OCI-LY1 (cell line): ENCODE measurements at regions not wholly inside any gene's neighbourhood (a gene's known extent, or its start where the extent isn't known, plus 50 kb on each side); places are given as distances from the start of the nearest gene placed in this dataset.
A peak's percentile ranks its signal among the peaks of the same experiment; 100 is the strongest.
"Not testable (repeated sequence)": the region's sequence is repeated elsewhere in the genome, so short reads cannot be mapped to it uniquely, and the experiment has no call there.

Experiments
- H2AFZ ChIP-seq: fragments of 200-600 bp; sonication (generic), shearing (Covaris generic); 2 replicates; pipeline ENCODE4 v1.6.0; 2014; ENCODE audit warnings: antibody characterized with exemption, mild to moderate bottlenecking, low read length
- H3F3A ChIP-seq: fragments of 200-600 bp; sonication (generic), shearing (Covaris generic); 2 replicates; pipeline ENCODE4 v1.6.0; 2014; ENCODE audit warnings: mild to moderate bottlenecking, antibody characterized with exemption, low read length, moderate library complexity; ENCODE audit not compliant: insufficient read depth
- H3K27ac ChIP-seq: fragments of 200-600 bp; sonication (generic); 2 replicates; pipeline ENCODE4 v1.5.1; 2014; ENCODE audit warnings: low read length, mixed run types, mild to moderate bottlenecking, low read depth; ENCODE audit not compliant: poor library complexity, severe bottlenecking
- H3K27me3 ChIP-seq: fragments of 200-600 bp; sonication (generic); 2 replicates; pipeline ENCODE4 v1.6.0; 2014; ENCODE audit warnings: antibody characterized with exemption, mild to moderate bottlenecking, low read length, moderate library complexity; ENCODE audit not compliant: insufficient read depth
- H3K36me3 ChIP-seq: fragments of 200-600 bp; sonication (generic); 2 replicates; pipeline ENCODE4 v1.6.1; 2014; ENCODE audit warnings: mild to moderate bottlenecking, antibody characterized with exemption, low read length, moderate library complexity, mixed read lengths; ENCODE audit not compliant: insufficient read depth
- H3K4me1 ChIP-seq: fragments of 200-600 bp; sonication (generic); 2 replicates; pipeline ENCODE4 v1.5.1; 2014; ENCODE audit warnings: mild to moderate bottlenecking, low read length, moderate library complexity; ENCODE audit not compliant: insufficient read depth, severe bottlenecking
- H3K4me2 ChIP-seq: fragments of 200-600 bp; sonication (generic), shearing (Covaris generic); 2 replicates; pipeline ENCODE4 v1.6.1; 2014; ENCODE audit warnings: low read length
- H3K4me3 ChIP-seq: fragments of 200-600 bp; sonication (generic); 2 replicates; pipeline ENCODE4 v1.5.1; 2014; ENCODE audit warnings: low read length, low read depth, mild to moderate bottlenecking, mixed read lengths; ENCODE audit not compliant: poor library complexity, severe bottlenecking
- H3K79me2 ChIP-seq: fragments of 200-600 bp; shearing (Covaris generic); 2 replicates; pipeline ENCODE4 v1.6.1; 2016; ENCODE audit warnings: mixed run types, low read length, mixed read lengths; ENCODE audit not compliant: insufficient read depth
- H3K9ac ChIP-seq: fragments of 200-600 bp; sonication (generic), shearing (Covaris generic); 2 replicates; pipeline ENCODE4 v1.6.1; 2014; ENCODE audit warnings: mild to moderate bottlenecking, low read length, mixed read lengths
- H3K9me2 ChIP-seq: fragments of 200-600 bp; sonication (generic), shearing (Covaris generic); 2 replicates; pipeline ENCODE4 v1.6.1; 2014; ENCODE audit warnings: low read depth, mild to moderate bottlenecking, low read length, mixed read lengths
- H3K9me3 ChIP-seq: fragments of 200-600 bp; shearing (Covaris generic); 2 replicates; pipeline ENCODE4 v1.6.1; 2014; ENCODE audit warnings: low read length, mixed read lengths
- H4K20me1 ChIP-seq: fragments of 200-600 bp; sonication (generic), shearing (Covaris generic); 2 replicates; pipeline ENCODE4 v1.6.0; 2016; ENCODE audit warnings: mild to moderate bottlenecking, low read length; ENCODE audit not compliant: insufficient read depth
- EZH2 ChIP-seq: fragments of 200-600 bp; sonication (generic), shearing (Covaris generic); IDR thresholded peaks from 2 replicates; pipeline ENCODE4 v1.8.0; 2017; ENCODE audit warnings: borderline replicate concordance, mixed run types, mild to moderate bottlenecking, antibody characterized with exemption, low read length, moderate library complexity, mixed read lengths
- TF ChIP-seq, protein P1 (sequence below): fragments of 200-600 bp; sonication (generic), shearing (Covaris generic); IDR thresholded peaks from 2 replicates; pipeline ENCODE4 v1.5.1; 2017; ENCODE audit warnings: mild to moderate bottlenecking, antibody characterized with exemption, low read length, moderate library complexity, mixed read lengths

DNA sequence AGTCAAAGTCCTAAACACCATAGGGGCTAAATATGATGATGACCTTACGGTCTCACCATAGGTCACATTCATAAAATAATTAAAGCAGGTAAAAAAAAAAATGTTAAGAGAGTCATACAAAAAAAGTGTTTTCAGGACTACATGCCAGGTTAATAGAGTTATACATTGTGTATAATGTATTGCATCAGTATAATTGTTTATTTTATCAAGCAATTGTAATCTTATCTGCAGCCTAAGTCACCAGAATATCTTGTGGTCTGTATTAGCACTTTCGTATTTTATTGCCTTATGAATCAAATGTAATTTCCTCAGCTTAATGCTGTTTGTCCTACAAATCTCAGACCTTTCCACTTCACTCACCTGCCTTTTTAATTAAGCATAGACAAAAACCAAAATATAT is 972.9 kb upstream of the PCDH20 start:
- no peaks in the 10 kb centered on the region for H3K36me3 ChIP-seq
- no peaks in the 10 kb centered on the region for H3K9me2 ChIP-seq
- no peak overlapping the region for H3K9ac ChIP-seq
- no peak overlapping the region for H3K27ac ChIP-seq
- H3K9me3 ChIP-seq: no peaks in the 10 kb centered on the region
- TF ChIP-seq EZH2: no peak
- TF ChIP-seq, protein P1, sequence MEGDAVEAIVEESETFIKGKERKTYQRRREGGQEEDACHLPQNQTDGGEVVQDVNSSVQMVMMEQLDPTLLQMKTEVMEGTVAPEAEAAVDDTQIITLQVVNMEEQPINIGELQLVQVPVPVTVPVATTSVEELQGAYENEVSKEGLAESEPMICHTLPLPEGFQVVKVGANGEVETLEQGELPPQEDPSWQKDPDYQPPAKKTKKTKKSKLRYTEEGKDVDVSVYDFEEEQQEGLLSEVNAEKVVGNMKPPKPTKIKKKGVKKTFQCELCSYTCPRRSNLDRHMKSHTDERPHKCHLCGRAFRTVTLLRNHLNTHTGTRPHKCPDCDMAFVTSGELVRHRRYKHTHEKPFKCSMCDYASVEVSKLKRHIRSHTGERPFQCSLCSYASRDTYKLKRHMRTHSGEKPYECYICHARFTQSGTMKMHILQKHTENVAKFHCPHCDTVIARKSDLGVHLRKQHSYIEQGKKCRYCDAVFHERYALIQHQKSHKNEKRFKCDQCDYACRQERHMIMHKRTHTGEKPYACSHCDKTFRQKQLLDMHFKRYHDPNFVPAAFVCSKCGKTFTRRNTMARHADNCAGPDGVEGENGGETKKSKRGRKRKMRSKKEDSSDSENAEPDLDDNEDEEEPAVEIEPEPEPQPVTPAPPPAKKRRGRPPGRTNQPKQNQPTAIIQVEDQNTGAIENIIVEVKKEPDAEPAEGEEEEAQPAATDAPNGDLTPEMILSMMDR: no peak
- no peak overlapping the region for H3K4me3 ChIP-seq
- no peak overlapping the region for H3K4me2 ChIP-seq
- H3K27me3 ChIP-seq: no peaks in the 10 kb centered on the region
- no peak overlapping the region for H2AFZ ChIP-seq
- H4K20me1 ChIP-seq: no peaks in the 10 kb centered on the region
- H3F3A ChIP-seq: no peaks in the 10 kb centered on the region
- no peaks in the 10 kb centered on the region for H3K4me1 ChIP-seq
- no peaks in the 10 kb centered on the region for H3K79me2 ChIP-seq

DNA sequence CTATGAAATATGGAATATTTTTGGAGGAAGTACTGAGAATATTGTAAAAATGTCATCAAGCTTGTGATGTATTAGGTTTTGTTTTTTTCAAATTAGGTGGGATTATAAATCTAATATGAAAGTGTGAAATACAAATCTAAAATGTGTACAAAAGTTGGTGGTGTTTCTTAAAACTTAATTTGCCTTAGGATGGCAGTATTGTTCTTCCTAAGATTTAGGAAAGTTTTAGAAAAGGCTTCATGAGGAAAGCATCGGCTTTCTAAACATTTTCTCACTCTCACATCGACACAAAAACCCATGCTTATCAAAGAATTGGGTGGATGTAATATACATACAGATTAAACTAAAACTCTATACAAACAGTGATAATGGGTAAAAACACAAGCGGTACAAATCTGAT is 972.0 kb upstream of the PCDH20 start:
- Histone ChIP-seq H3F3A (no peaks in the 10 kb centered on the region), H3K9me3 (no peaks in the 10 kb centered on the region), H4K20me1 (no peaks in the 10 kb centered on the region), H3K27ac (no peak overlapping the region), H3K4me3 (no peak overlapping the region), H3K79me2 (no peaks in the 10 kb centered on the region), H3K4me2 (no peak overlapping the region), H3K36me3 (no peaks in the 10 kb centered on the region), H3K9me2 (no peaks in the 10 kb centered on the region), H2AFZ (no peak overlapping the region), H3K27me3 (no peaks in the 10 kb centered on the region), H3K9ac (no peak overlapping the region), H3K4me1 (no peaks in the 10 kb centered on the region)
- no peak for TF ChIP-seq EZH2
- TF ChIP-seq, protein P1: peak; percentile 21; the same call in 1 of the 2 replicates

DNA sequence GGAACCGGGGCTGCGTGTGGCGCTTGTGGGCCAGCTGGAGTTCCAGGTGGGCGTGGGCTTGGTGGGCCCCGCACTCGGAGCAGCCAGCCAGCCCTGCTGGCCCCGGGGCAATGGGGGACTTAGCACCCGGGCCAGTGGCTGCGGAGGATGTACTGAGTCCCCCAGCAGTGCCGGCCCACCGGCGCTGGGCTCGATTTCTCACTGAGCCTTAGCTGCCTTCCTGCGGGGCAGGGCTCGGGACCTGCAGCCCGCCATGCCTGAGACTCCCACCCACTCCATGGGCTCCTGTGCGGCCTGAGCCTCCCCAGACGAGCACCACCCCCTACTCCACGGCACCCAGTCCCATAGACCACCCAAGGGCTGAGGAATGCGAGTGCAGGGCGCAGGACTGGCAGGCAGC is 963.6 kb upstream of the PCDH20 start:
- H3F3A ChIP-seq, H3K36me3 ChIP-seq, H3K79me2 ChIP-seq, H3K9me2 ChIP-seq, H4K20me1 ChIP-seq, H3K4me2 ChIP-seq, H3K27me3 ChIP-seq, H3K4me1 ChIP-seq, H3K27ac ChIP-seq, H3K4me3 ChIP-seq, H3K9me3 ChIP-seq, H3K9ac ChIP-seq, H2AFZ ChIP-seq: not testable (repeated sequence)

DNA sequence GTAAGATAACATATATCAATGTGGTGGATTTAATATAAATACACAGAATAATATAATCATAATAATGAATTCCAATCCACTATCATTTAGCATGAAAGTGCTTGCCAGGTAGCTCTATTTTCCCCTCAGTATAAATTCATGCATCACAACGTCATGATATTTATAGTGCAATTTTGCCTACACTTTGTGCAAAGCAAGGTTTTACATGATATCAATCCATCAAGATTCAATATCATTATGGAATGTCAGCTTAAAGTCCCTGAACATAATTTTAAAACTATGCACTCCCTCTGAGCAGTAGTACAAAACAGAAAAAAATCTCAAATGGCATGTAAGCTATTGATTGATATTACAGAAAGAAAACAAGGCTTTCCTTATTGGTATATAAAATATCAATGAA is 962.2 kb upstream of the PCDH20 start:
- Histone ChIP-seq H3F3A (no peaks in the 10 kb centered on the region), H2AFZ (no peak overlapping the region), H3K9me3 (peaks cover 3% of the 10 kb centered on the region; the same call in 1 of the 2 replicates), H3K9me2 (no peaks in the 10 kb centered on the region), H3K79me2 (no peaks in the 10 kb centered on the region), H4K20me1 (no peaks in the 10 kb centered on the region), H3K36me3 (no peaks in the 10 kb centered on the region), H3K27me3 (no peaks in the 10 kb centered on the region), H3K4me1 (no peaks in the 10 kb centered on the region), H3K4me3 (no peak overlapping the region), H3K27ac (no peak overlapping the region), H3K9ac (no peak overlapping the region), H3K4me2 (no peak overlapping the region)
- TF ChIP-seq, protein P1: no peak
- no peak for TF ChIP-seq EZH2
